Naive thymus-derived CD4-positive, alpha-beta T cell (primary cell): ENCODE measurements at regions not wholly inside any gene's neighbourhood (a gene's known extent, or its start where the extent isn't known, plus 50 kb on each side); places are given as distances from the start of the nearest gene placed in this dataset.

Source experiments
- ATAC-seq: fragments of 150-1000 bp; cut with Tn5 transposase; 2 replicates; pipeline ENCODE4 v1.10.0; 2021; ENCODE audit warnings: mild to moderate bottlenecking, moderate library complexity
- CTCF ChIA-PET: fragments of 350-600 bp; sonication (Branson Sonifier 250); formaldehyde crosslinking; loops from one replicate; lab custom pipeline; 2021; ENCODE audit warnings: antibody characterized with exemption; lab: Charles Lee
- POLR2A ChIA-PET: fragments of 350-600 bp; sonication (Branson Sonifier 250); formaldehyde crosslinking; loops from one replicate; lab custom pipeline; 2021; ENCODE audit warnings: antibody characterized with exemption, inconsistent platforms; lab: Charles Lee
- DNase-seq, 9 donors: peaks; one replicate each; pipeline versions ENCODE4 v3.0.0 to v3.0.0-alpha.2; 2020 to 2022; ENCODE audit warnings: mixed read lengths in 1 of 9
- H3K27ac ChIP-seq: one replicate; pipeline ENCODE4 v1.7.0; 2013; ENCODE audit warnings: mild to moderate bottlenecking, low read depth, low read length, moderate library complexity
- H3K27me3 ChIP-seq, 2 donors: one replicate each; pipeline ENCODE4 v1.7.0; 2013; ENCODE audit warnings: low read length in 2 of 2, mild to moderate bottlenecking in 2 of 2, moderate library complexity in 2 of 2; ENCODE audit not compliant: control insufficient read depth in 2 of 2, insufficient read depth in 2 of 2
- H3K36me3 ChIP-seq, 3 experiments: 1 replicate in 2 of 3; 2 replicates in 1 of 3; pipeline ENCODE4 v1.7.0; 2013; ENCODE audit warnings: low read length in 3 of 3, mild to moderate bottlenecking in 3 of 3, moderate library complexity in 1 of 3; ENCODE audit not compliant: insufficient read depth in 3 of 3, control insufficient read depth in 2 of 3
- H3K4me1 ChIP-seq, 2 donors: one replicate each; pipeline ENCODE4 v1.7.0; 2013; ENCODE audit warnings: low read length in 2 of 2, mild to moderate bottlenecking in 2 of 2, moderate library complexity in 1 of 2; ENCODE audit not compliant: control insufficient read depth in 2 of 2, insufficient read depth in 2 of 2
- H3K4me3 ChIP-seq: 2 replicates; pipeline ENCODE4 v1.7.0; 2013; ENCODE audit warnings: mild to moderate bottlenecking, low read length
- H3K9me3 ChIP-seq, 3 experiments: 1 replicate in 2 of 3; 2 replicates in 1 of 3; pipeline ENCODE4 v1.7.0; 2013; ENCODE audit warnings: low read length in 3 of 3; ENCODE audit not compliant: control insufficient read depth in 2 of 3
- H3K27ac Mint-ChIP-seq, 9 donors: one replicate each; pipeline ENCODE4 v1.8.0; 2020 to 2022; ENCODE audit warnings: mixed read lengths in 9 of 9, mild to moderate bottlenecking in 8 of 9, moderate library complexity in 5 of 9, inconsistent platforms in 2 of 9
- H3K27me3 Mint-ChIP-seq, 5 donors: one replicate each; pipeline ENCODE4 v1.8.0; 2021 to 2022; ENCODE audit warnings: mixed read lengths in 5 of 5, mild to moderate bottlenecking in 1 of 5
- H3K36me3 Mint-ChIP-seq, 5 donors: one replicate each; pipeline ENCODE4 v1.8.0; 2020 to 2022; ENCODE audit warnings: mixed read lengths in 5 of 5, mild to moderate bottlenecking in 3 of 5, inconsistent platforms in 1 of 5
- H3K4me1 Mint-ChIP-seq, 7 donors: one replicate each; pipeline ENCODE4 v1.8.0; 2020 to 2022; ENCODE audit warnings: mixed read lengths in 7 of 7, mild to moderate bottlenecking in 3 of 7, inconsistent platforms in 1 of 7
- H3K4me3 Mint-ChIP-seq, 10 donors: one replicate each; pipeline ENCODE4 v1.8.0; 2020 to 2022; ENCODE audit warnings: mild to moderate bottlenecking in 10 of 10, mixed read lengths in 10 of 10, moderate library complexity in 6 of 10, inconsistent platforms in 2 of 10
- H3K9me3 Mint-ChIP-seq, 11 donors: one replicate each; pipeline ENCODE4 v1.8.0; 2020 to 2022; ENCODE audit warnings: mixed read lengths in 11 of 11, mild to moderate bottlenecking in 4 of 11, inconsistent platforms in 1 of 11, moderate library complexity in 1 of 11
- intact Hi-C, 2 donors: fragments of 100-400 bp; cut with micrococcal nuclease; formaldehyde crosslinking; loops; one replicate each; pipeline ENCODE4 v1.15.1; 2023

- Mint-ChIP-seq H3K4me1 (no peaks in the 10 kb centered on the region), H3K9me3 (peaks cover 0 to 1% (median 0%) of the 10 kb centered on the region in 11 donors), H3K36me3 (no peaks in the 10 kb centered on the region), H3K4me3 (no peak overlapping the region), H3K27me3 (peaks cover 0 to 8% (median 2%) of the 10 kb centered on the region in 5 donors), H3K27ac (no peak overlapping the region)
- ChIA-PET POLR2A (no interaction called here), CTCF (no interaction called here)
- Histone ChIP-seq H3K4me3 (no peak overlapping the region), H3K27ac (no peak overlapping the region), H3K36me3 (no peaks in the 10 kb centered on the region), H3K27me3 (no peaks in the 10 kb centered on the region), H3K9me3 (no peaks in the 10 kb centered on the region), H3K4me1 (no peaks in the 10 kb centered on the region)
- intact Hi-C loops: no loop called here
- DNase-seq: no peak
- ATAC-seq: no peak
Observed at GRCh38 chr16:85475691-85476300, 137.3 kb upstream of the GSE1 start.

GRCh38 chr16:85476389-85476788 is 136.7 kb upstream of the GSE1 start:
- H3K4me3 Mint-ChIP-seq: no peak overlapping the region

GRCh38 chr16:85477801-85478363 is 135.2 kb upstream of the GSE1 start:
- DNase-seq (no peak), ATAC-seq (no peak)
- Histone ChIP-seq H3K27ac (no peak overlapping the region), H3K36me3 (no peaks in the 10 kb centered on the region), H3K4me1 (no peaks in the 10 kb centered on the region), H3K27me3 (no peaks in the 10 kb centered on the region), H3K9me3 (no peaks in the 10 kb centered on the region), H3K4me3 (no peak overlapping the region)
- Mint-ChIP-seq H3K36me3 (no peaks in the 10 kb centered on the region), H3K4me1 (peaks cover 0 to 3% (median 0%) of the 10 kb centered on the region in 7 donors), H3K27me3 (peaks cover 0 to 8% (median 2%) of the 10 kb centered on the region in 5 donors), H3K9me3 (peaks cover 0 to 1% (median 0%) of the 10 kb centered on the region in 11 donors), H3K4me3 (no peak overlapping the region), H3K27ac (no peak overlapping the region)
- CTCF ChIA-PET: interaction anchor here (0.7 to 1.3 kb wide), 3 partner anchors 132 to 134 kb away, joined by 3 to 7 read pairs (median 3); no protein-coding TSS in a partner anchor
- POLR2A ChIA-PET: no interaction called here
- intact Hi-C loops: no loop called here

More at GRCh38 chr16:85476389-85476788, 136.7 kb upstream of the GSE1 start:
- no peak for ATAC-seq
- Histone ChIP-seq H3K4me1 (no peaks in the 10 kb centered on the region), H3K27me3 (no peaks in the 10 kb centered on the region), H3K4me3 (no peak overlapping the region), H3K36me3 (no peaks in the 10 kb centered on the region), H3K9me3 (no peaks in the 10 kb centered on the region), H3K27ac (no peak overlapping the region)
- no peak overlapping the region for H3K27ac Mint-ChIP-seq
- intact Hi-C loops: no loop called here
- H3K36me3 Mint-ChIP-seq: no peaks in the 10 kb centered on the region
- CTCF ChIA-PET: no interaction called here
- POLR2A ChIA-PET: no interaction called here
- H3K9me3 Mint-ChIP-seq: peaks cover 0 to 1% (median 0%) of the 10 kb centered on the region in 11 donors
- peaks cover 0 to 3% (median 0%) of the 10 kb centered on the region in 7 donors for H3K4me1 Mint-ChIP-seq
- no peak for DNase-seq
- H3K27me3 Mint-ChIP-seq: peaks cover 0 to 8% (median 2%) of the 10 kb centered on the region in 5 donors

- CTCF ChIA-PET: no interaction called here
- peak; percentile 38 for ATAC-seq
- H3K4me3 Mint-ChIP-seq: no peak overlapping the region
Observed at GRCh38 chr16:85479972-85480726, 133.0 kb upstream of the GSE1 start.

GRCh38 chr16:85480727-85481101 is 132.4 kb upstream of the GSE1 start:
- intact Hi-C loops: no loop called here
- ChIA-PET POLR2A (no interaction called here), CTCF (no interaction called here)
- Histone ChIP-seq H3K27me3 (no peaks in the 10 kb centered on the region), H3K4me3 (no peak overlapping the region), H3K4me1 (no peaks in the 10 kb centered on the region), H3K9me3 (no peaks in the 10 kb centered on the region), H3K27ac (no peak overlapping the region), H3K36me3 (no peaks in the 10 kb centered on the region)
- H3K36me3 Mint-ChIP-seq: no peaks in the 10 kb centered on the region
- DNase-seq (no peak), ATAC-seq (no peak)
- H3K27ac Mint-ChIP-seq: no peak overlapping the region
- H3K27me3 Mint-ChIP-seq: no peaks in the 10 kb centered on the region
- peaks cover 0 to 1% (median 0%) of the 10 kb centered on the region in 11 donors for H3K9me3 Mint-ChIP-seq
- H3K4me3 Mint-ChIP-seq: no peak overlapping the region
- H3K4me1 Mint-ChIP-seq: peaks cover 0 to 3% (median 0%) of the 10 kb centered on the region in 7 donors

More at GRCh38 chr16:85479972-85480726, 133.0 kb upstream of the GSE1 start:
- H3K36me3 Mint-ChIP-seq: no peaks in the 10 kb centered on the region
- DNase-seq: no peak
- H3K4me1 ChIP-seq: no peaks in the 10 kb centered on the region
- H3K9me3 ChIP-seq: no peaks in the 10 kb centered on the region
- H3K27me3 ChIP-seq: no peaks in the 10 kb centered on the region
- peaks cover 0 to 1% (median 0%) of the 10 kb centered on the region in 11 donors for H3K9me3 Mint-ChIP-seq
- H3K36me3 ChIP-seq: no peaks in the 10 kb centered on the region
- peaks cover 0 to 3% (median 0%) of the 10 kb centered on the region in 7 donors for H3K4me1 Mint-ChIP-seq
- H3K27ac Mint-ChIP-seq: no peak overlapping the region
- peaks cover 0 to under 1% (median 0%) of the 10 kb centered on the region in 5 donors for H3K27me3 Mint-ChIP-seq
- intact Hi-C loops: no loop called here
- no peak overlapping the region for H3K27ac ChIP-seq
- H3K4me3 ChIP-seq: no peak overlapping the region
- POLR2A ChIA-PET: interaction anchor here (0.6 kb wide), 1 partner anchor 151 kb away, joined by 3 read pairs; no protein-coding TSS in a partner anchor

DNA sequence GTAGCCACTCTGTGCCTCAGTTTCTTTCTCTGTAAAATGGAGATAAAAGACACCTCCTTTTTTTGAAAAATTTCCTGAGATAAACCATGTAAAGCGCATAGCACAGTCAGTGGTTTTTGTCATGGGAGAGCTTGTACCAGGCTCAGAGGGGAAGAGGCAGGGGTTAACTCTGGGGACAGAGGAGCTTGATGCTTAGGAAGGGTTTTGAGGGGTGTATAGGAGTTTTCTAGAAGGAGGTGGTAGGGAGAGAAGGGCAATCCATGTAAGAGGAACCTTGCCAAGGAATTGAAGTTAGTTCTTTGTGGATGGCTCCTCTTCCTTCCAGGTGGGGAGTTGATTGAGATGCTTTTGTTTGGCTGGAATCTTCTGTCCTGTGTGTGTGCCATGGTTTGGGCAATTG is 131.9 kb upstream of the GSE1 start:
- Histone ChIP-seq H3K9me3 (no peaks in the 10 kb centered on the region), H3K27me3 (no peaks in the 10 kb centered on the region), H3K4me3 (no peak overlapping the region), H3K36me3 (no peaks in the 10 kb centered on the region), H3K4me1 (no peaks in the 10 kb centered on the region), H3K27ac (no peak overlapping the region)
- Mint-ChIP-seq H3K27ac (peak overlapping the region in 1 of 9 donors; percentile 68), H3K27me3 (no peaks in the 10 kb centered on the region), H3K36me3 (no peaks in the 10 kb centered on the region), H3K4me1 (peaks cover 0 to 3% (median 0%) of the 10 kb centered on the region in 7 donors), H3K9me3 (peaks cover 0 to 1% (median 0%) of the 10 kb centered on the region in 11 donors), H3K4me3 (no peak overlapping the region)
- DNase-seq (no peak), ATAC-seq (no peak)
- intact Hi-C loops: no loop called here
- ChIA-PET POLR2A (no interaction called here), CTCF (no interaction called here)
